OCI-LY3 (cell line): ENCODE measurements at regions not wholly inside any gene's neighbourhood (a gene's known extent, or its start where the extent isn't known, plus 50 kb on each side); places are given as distances from the start of the nearest gene placed in this dataset.

Experiments used
- CTCF ChIP-seq: fragments of 200-600, 300-600 bp; sonication (generic); IDR thresholded peaks from 2 replicates; pipeline ENCODE4 v1.5.1; 2014; ENCODE audit warnings: antibody characterized with exemption, low read length, low read depth
- EZH2phosphoT487 ChIP-seq: fragments of 200-600 bp; shearing (Covaris generic); IDR thresholded peaks from 2 replicates; pipeline ENCODE4 v1.6.1; 2018; ENCODE audit warnings: antibody characterized with exemption, mixed run types, low read depth

DNA sequence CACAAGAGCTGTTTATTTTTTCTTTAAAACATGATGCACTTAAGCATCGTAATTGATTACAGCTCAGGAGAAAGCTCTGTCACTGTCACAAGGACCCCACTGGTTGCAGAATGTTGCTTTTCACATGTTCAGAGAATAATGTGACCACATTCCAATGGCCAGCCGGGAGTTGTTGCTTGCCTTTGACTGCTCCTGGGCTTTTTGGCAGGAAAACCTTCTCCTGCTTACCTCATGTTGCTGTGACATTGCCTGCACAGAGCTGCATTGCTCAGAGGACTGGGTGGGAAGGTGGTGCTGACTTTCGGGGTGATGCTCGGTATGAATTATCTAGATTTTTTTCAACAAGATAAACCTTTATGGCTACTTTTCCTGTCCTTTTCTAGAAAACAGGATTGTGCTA, 88.2 kb downstream of the PALM2AKAP2 start:
- TF ChIP-seq CTCF (no peak), EZH2phosphoT487 (no peak)
